ENCODE measurements at regions not wholly inside any gene's neighbourhood (a gene's known extent, or its start where the extent isn't known, plus 50 kb on each side); places are given as distances from the start of the nearest gene placed in this dataset.

- TF ChIP-seq CTCF (IDR thresholded peaks at IDR 0.05; ENCODE audit: low read depth, low read length), result no peak
- no peak overlapping the region for H3K4me3 ChIP-seq (ENCODE audit: low read depth, low read length)
Measured at GRCh38 chr12:76194724-76195123, 110.2 kb upstream of the NAP1L1 start.

- H3K4me3 ChIP-seq (ENCODE audit: low read depth, low read length), result no peak overlapping the region
- no peak for TF ChIP-seq CTCF (IDR thresholded peaks at IDR 0.05; ENCODE audit: low read depth, low read length)
Measured at GRCh38 chr12:76193961-76194360, 109.5 kb upstream of the NAP1L1 start.

- TF ChIP-seq CTCF (IDR thresholded peaks at IDR 0.05; ENCODE audit: low read depth, low read length), result no peak
- H3K4me3 ChIP-seq (ENCODE audit: low read depth, low read length), result no peak overlapping the region
Measured at GRCh38 chr12:76192416-76192815, 107.9 kb upstream of the NAP1L1 start.

- TF ChIP-seq CTCF (IDR thresholded peaks at IDR 0.05; ENCODE audit: low read depth, low read length), result no peak
- H3K4me3 ChIP-seq (ENCODE audit: low read depth, low read length), result no peak overlapping the region
Measured at GRCh38 chr12:76190299-76190698, 105.8 kb upstream of the NAP1L1 start.

- no peak overlapping the region for H3K4me3 ChIP-seq (ENCODE audit: low read depth, low read length)
- TF ChIP-seq CTCF (IDR thresholded peaks at IDR 0.05; ENCODE audit: low read depth, low read length), result no peak
Measured at GRCh38 chr12:76189851-76190250, 105.4 kb upstream of the NAP1L1 start.

GRCh38 chr12:76187177-76187576 lies 102.7 kb upstream of the NAP1L1 start:
- H3K4me3 ChIP-seq (ENCODE audit: low read depth, low read length), result no peak overlapping the region
- TF ChIP-seq CTCF (IDR thresholded peaks at IDR 0.05; ENCODE audit: low read depth, low read length), result no peak

- no peak overlapping the region for H3K4me3 ChIP-seq (ENCODE audit: low read depth, low read length)
- no peak for TF ChIP-seq CTCF (IDR thresholded peaks at IDR 0.05; ENCODE audit: low read depth, low read length)
Measured at GRCh38 chr12:76186131-76186906, 101.8 kb upstream of the NAP1L1 start.
